HG02970 (cell line): ENCODE measurements at regions not wholly inside any gene's neighbourhood (a gene's known extent, or its start where the extent isn't known, plus 50 kb on each side); places are given as distances from the start of the nearest gene placed in this dataset.
"Not testable (repeated sequence)": the region's sequence is repeated elsewhere in the genome, so short reads cannot be mapped to it uniquely, and the experiment has no call there.

ENCODE experiments used
- ATAC-seq: cut with Tn5 transposase; IDR thresholded peaks from one replicate; pipeline ENCODE4 v1.9.1; 2021; ENCODE audit warnings: mild to moderate bottlenecking, moderate library complexity, moderate number of reproducible peaks; ENCODE audit not compliant: unreplicated experiment, low FRiP score

DNA sequence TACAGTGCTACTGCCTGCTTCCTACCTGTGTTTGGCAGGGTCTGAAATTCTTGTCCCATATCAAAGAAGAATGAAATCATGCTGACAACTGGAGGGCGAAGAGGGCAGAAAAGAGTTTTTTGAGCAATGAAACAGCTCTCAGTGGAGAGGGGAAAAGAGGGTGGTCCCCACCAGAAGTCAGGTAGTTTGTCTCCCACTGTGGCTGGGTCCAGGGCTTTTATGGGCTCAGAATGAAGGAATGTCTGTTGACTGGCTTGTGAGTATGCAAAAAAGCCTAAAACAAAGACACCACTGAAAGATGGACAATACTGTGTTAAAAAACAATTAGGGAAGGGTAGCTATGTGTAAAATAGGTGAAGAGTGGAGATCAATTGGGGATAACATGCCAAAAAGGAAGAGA, 115.0 kb downstream of the ADAM29 start:
- no peak for ATAC-seq

DNA sequence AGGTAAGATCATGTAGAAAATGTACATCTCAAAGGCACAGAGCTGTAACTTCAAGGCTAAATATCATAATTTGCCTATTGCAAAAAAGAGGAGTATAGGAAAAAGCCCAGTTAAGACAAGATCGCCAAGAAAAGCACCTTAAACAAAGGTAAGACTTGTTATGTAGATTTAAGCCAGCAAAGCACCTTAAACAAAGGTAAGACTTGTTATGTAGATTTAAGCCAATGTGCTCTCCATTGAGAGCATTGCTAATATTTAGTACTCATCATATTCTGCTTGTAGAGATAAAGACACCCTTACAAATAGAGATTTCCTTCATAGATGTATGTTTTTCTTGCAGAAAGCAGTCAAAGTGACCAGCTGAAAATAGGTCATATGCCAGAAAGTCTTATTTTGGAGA, 115.8 kb downstream of the ADAM29 start:
- ATAC-seq, result no peak

DNA sequence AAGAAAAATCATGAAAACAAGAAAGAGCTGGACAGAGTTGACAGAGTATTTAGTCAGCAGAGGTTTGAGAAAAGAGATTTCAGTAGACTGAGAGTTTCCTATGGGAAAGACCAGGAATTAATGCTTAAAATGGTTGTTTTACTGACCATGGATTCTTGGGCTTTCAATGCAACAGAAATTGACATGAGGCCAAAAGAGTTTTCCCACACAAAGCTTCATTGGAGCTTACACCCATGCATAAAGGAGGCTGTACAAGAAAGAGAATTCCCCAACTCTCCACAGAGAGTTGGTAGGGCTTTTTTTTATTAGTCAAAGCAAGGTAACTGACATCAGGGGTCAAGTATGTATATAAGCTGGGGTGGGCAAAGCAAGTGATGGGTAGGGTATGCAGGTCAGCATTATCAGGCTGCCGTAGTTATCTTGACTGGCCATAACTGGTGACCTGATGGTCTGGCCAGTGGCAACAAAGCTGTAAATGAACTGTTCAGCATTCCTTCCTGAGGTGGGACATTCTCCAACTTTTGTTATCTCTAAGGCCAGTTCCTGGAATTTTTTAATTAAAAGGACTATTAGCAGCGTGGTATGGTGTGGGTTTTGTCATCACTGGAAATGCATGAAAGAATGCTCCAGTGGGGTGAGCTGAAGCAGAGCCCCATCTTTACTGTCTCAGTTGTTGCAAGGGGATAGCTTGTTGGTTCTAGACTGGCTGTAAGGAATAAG, 117.0 kb downstream of the ADAM29 start:
- no peak for ATAC-seq

DNA sequence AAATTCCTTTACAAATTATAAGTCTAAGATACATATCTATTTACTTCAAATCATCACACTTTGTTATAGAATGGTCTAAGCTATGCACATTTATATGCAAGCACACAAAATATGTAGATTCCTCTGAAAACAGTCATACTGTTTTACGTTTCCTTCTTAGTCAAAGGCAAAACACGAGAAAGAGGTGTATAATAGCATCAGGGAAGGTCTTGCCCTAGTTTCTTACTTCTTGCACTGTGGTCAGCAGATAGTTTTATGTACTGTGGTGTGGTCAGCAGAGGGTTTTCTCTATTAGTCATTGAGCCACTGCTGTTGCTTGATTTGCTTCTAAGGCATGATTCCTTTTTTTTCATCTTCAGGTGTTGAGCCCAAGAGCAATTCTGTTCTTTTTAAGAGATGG, 117.7 kb downstream of the ADAM29 start:
- no peak for ATAC-seq

- ATAC-seq, result no peak
These were observed 130.1 kb downstream of the ADAM29 start for GRCh38 chr4:175048111-175048784.

GRCh38 chr4:175048906-175049305, 130.7 kb downstream of the ADAM29 start:
- no peak for ATAC-seq

GRCh38 chr4:175051974-175052373, 133.8 kb downstream of the ADAM29 start:
- no peak for ATAC-seq

DNA sequence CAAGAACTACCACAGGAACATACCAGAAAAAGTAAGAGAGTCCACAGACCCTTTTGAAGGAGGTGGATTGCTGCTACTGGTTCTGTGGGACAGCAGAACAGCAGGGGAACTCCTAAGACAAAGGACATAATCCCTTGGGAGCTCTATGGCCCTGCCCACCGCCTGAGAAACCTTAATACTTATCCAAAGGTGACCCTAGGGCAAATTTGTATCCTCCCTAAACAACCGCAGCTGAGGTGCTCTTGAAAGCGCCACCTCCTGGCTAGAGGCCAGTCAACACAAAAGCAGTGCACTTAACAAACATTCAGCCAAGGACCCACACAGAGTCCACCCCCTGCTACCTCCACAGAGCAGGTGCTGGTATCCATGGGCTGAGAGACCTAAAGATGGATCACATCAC, 136.8 kb downstream of the ADAM29 start:
- no peak for ATAC-seq

DNA sequence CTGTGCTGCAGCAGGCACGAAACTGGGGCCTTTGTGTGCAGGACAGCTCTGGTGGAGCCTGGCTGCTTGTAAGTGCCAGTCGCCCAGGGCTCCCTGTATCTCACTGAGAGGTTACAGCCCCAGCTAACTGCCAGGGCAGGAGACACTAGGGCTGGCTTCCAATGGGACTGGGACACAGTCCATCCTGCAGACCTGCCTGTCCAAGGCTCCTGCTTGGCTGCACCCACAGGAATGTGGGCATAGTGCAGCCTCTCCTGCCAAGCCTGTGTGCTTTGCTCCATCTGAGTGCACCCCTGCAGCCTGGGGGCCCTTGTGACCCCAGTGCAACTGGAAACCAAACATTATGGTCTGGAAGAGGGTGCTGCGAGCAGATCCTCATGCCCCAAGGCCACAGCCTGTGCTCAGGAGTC, 144.0 kb downstream of the ADAM29 start:
- ATAC-seq, result no peak

DNA sequence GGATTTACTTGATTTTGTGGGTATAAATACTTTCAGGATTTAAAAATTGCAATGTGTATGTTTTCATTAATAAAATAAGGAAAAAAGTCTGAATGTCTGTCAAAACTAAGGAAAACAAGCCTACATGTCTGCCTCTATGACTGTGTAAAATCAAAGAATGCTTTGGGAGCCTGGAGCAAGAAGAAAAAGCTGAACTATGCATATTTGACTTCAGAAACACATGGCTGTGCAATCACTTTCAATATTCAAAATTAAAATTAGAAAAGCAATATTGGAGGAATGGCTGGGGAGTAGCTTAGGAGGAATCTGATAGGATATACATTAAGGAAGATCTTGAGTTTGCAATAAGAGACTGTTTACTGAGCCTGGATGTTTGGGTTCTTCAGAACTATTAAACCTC, 147.1 kb downstream of the ADAM29 start:
- ATAC-seq, result no peak

DNA sequence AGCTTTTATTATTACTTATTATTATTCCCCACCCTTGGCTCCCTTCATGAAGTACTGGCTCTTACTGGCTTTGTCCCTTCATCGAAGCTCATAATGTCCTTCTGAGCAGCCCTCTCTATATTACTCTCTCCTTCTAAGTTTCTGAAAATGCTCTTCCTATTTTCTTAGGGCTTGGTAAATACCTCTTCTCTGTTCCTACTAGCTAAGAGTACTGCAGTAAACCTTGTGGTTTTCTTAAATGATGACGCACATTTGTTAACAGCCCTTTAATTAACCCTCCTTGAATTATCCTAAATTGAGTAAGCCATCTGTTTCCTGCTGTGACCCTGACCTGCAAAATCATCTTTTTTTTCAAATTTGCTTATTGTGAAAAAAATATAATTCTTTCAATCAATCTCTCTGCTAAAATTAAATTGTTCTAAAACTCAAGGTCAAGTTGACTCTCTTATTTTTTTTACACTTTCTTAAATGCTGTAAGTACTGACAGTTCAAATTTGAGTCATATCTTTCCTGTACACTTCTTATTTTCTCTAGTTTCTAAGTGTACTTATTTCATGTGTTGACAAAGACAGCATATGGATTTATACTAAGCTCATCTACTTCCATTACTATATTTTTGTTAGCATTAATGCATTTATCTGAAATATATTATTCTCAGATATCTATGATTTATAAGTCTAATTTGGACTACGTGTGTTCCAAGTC, 148.9 kb downstream of the ADAM29 start:
- ATAC-seq, result no peak

- ATAC-seq, result no peak
These were observed 150.1 kb downstream of the ADAM29 start for GRCh38 chr4:175068266-175068665.

DNA sequence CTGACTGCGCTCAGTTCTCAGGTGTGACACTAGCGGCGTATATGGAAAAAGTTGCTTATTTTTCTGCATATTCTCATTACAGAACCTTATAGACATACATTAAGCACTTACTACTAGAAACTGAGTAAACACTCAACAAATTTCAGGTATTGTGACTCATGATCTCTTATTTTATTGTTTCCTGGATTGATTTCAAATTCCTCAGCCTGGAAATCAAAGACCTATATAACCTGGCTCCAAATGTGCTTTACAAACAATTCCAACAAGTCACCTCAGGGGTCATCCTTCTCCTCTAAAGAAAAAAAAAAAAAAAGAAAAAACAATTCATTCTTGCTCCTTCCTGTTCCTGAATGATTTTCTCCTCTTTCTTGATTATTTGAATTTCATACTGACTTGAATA, 152.3 kb downstream of the ADAM29 start:
- ATAC-seq, result no peak

DNA sequence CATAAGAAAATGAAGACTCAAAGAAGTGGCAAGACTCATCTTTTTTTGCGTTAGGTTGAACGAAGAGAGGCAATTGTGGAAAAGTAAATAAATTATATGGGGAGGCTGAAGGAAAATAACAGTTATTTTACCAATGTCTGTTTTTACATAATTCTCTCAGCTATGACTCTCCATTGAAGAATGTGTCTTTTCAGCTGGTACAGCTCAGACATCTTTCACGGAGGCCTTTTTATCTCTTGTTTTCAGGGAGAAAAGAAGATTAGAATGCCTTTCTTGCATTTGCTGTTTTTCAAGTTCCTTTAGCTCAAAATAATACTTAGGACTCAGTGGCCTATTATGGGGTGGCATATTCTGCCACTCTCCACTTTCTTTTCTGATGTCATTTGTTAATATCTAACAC, 153.0 kb downstream of the ADAM29 start:
- ATAC-seq, result no peak

DNA sequence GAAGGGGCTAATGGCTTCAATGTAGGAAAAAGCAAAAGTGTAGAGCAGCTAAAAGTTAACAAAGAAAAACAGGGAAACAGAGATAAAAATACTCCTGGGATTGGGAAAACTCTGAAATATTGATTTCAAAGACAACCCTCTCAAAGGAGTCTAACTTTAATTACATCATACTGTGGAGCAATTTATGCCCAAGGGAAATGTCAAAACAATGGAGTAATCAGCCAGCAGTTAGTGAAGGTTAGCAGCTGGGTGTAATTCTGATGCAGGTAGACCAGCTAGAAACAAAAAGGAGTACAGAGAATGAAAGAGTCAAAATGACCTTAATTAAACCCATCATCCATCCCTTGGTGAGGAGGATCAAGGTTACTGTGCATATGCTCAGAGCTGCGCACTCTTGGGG, 169.0 kb downstream of the ADAM29 start:
- ATAC-seq, result no peak

DNA sequence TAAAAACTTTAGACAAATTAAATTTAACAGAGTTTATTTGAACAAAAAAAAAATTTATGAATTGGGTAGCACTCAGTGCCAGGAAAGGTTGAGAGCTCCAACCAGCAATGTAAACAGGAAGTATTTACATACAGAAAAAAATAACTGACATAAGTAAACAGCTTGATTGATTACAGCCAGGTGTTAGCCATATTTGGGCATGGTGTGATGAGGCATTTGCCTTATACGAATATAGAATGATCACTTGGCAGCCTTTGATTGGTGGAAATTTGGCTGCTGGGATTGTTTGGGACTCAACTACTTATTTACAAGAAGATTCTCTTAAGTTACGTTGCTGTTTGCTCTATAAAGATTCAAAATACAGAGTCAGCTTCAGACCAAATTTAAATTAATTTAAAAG, 172.0 kb downstream of the ADAM29 start:
- ATAC-seq, result no peak

- no peak for ATAC-seq
These were observed 173.5 kb downstream of the ADAM29 start for GRCh38 chr4:175091649-175092048.

DNA sequence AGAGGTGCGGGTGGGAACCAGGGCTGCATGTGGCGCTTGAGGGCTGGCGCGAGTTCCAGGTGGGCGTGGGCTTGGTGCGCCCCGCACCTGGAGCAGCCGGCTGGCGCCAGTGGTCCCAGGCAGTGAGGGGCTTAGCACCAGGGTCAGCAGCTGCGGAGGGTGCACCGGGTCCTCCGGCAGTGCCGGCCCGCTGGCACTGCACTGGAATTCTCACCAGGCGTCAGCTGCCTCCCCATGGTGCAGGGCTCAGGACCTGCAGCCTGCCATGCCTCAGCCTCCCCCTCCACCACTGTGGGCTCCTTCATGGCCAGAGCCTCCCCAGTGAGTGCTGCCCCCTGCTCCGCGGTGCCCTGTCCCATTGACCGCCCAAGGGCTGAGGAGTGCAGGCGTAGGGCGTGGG, 174.0 kb downstream of the ADAM29 start:
- no peak for ATAC-seq

GRCh38 chr4:175093055-175093454, 174.9 kb downstream of the ADAM29 start:
- not testable (repeated sequence) for ATAC-seq

DNA sequence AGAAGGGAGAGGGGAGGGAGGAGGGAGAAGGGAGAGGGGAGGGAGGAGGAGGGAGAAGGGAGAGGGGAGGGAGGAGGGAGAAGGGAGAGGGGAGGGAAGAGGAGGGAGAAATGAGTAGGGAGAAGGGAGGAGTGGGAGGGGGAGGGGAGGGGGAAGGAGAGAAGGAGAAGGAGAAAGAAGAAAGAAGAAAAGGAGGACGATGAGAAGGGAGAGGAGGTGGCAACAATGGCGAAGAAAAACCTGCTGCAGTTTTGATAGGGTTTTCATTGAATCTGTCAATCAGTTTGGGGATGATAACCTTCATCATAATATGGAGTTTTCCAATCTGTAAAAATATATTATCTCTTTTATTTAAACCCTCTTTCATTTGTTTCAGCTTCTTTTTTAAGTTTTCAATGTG, 185.2 kb downstream of the ADAM29 start:
- ATAC-seq, result no peak

DNA sequence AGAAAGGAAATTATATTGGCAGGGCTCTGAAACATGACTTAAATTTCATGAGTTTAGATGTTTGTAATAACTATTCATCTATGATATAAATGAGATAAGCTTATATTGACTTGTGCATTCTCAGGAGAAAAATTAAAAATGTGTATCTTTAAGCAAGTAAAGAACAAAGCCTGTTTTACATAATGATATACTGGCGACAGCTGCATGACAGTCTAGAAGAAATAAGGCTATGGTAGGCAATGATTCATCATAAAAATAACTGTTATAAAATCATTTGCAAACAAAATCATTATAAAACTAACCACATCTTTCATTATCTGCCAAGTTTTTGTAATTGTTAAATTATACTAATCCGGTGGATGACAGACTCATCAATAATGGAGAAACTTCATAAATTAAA, 188.1 kb downstream of the ADAM29 start:
- no peak for ATAC-seq

DNA sequence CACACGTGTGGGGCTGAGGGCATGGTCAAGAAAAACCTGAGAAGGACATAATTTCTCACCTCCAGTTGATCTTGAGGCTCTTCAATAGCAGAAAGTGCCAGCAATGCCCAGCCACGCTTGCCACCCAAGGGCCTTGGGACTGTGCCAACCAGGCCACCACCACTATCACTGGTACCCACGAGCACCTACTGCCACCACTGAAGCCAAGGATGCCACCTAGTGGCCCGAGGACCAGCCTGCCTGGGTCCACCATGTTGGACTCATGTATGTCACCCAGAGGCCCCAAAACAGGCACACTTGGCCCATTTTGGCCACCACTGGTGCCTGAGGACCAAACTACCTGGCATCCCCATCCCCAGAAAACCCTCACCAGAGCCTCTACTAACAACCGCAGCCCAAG, 191.8 kb downstream of the ADAM29 start:
- ATAC-seq, result no peak
